SH-SY5Y (cell line): ENCODE measurements at regions not wholly inside any gene's neighbourhood (a gene's known extent, or its start where the extent isn't known, plus 50 kb on each side); places are given as distances from the start of the nearest gene placed in this dataset.

ENCODE experiments used
- GATA2 ChIP-seq: IDR thresholded peaks from 2 replicates; pipeline ENCODE4 v1.6.1; 2011; ENCODE audit warnings: mild to moderate bottlenecking, low read depth, low read length
- GATA3 ChIP-seq: IDR thresholded peaks from 2 replicates; pipeline ENCODE4 v1.6.1; 2011; ENCODE audit warnings: low read depth, mild to moderate bottlenecking, low read length, moderate library complexity

DNA sequence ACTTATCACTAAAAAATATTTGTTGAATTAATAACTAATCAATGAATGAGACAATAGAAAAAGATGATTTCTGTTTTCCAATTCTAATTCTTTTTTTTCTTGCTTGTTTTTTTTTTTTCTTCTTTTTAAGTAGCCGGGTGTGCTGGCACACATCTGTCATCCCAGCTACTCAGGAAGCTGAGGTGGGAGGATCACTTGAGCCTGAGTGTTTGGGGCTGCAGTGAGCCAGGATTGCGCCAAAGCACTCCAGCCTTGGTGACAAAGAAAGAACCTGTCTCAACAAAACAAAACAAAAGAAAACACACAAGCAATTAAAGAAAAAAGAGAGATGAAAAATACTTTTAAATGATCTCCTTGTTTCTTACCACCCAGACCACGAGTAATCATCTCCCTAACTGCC, 1109.3 kb downstream of the REEP3 start:
- TF ChIP-seq GATA3 = no peak
- no peak for TF ChIP-seq GATA2

DNA sequence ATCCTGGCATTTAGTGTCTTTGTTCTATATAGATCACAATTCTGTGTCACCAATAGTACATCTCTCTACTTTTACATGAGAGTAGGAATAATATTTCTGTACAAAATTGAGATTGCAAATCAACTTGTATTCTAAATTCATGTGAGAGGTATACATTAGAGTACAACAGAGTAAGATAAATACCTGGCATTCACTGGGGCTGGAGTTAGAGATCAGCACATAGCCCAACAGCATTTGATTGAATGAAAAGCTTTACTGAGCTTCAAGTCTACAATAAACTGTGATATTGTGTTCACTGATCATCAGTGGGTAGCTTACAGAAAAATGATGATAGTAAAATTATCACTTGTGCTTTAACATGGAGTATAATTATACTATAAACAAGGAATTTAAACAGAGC, 1114.7 kb downstream of the REEP3 start:
- TF ChIP-seq GATA3 = no peak
- no peak for TF ChIP-seq GATA2

DNA sequence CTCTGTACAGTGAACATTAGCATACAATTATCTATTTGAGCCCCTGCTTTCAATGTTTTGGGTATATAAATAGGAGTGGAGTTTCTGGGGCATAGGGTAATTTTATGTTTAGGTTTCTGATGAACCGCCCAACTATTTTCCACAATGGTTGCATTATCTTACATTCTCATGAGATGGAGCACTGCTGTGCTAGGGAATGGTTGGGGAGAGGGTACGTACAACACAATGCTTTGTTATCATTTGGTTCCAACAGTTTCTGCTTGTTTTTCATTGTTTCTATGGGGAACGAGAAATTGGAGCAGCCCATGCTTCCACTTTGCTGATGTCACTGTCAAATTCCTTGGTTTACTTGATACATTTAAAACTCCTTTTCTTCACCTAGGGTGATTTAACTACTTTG, 1115.3 kb downstream of the REEP3 start:
- TF ChIP-seq GATA3 (no peak), GATA2 (no peak)

DNA sequence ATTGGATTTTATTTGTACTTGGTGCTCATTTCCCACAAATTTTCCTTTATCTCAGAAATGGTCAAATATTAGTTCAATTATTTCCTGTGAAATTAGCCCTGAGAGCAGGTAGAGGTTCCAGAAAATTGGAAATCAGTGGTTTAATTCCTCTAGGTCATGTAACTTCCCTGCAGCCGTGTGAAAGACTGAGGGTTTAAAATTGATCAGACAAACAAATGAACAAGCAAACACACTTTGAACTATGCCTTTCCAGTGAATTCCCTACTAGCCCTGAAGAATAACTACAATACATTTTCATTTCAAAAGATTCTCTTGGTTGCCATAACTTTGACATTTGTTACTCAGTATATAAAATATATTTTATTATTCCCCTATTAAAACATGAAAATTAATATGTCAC, 1116.7 kb downstream of the REEP3 start:
- TF ChIP-seq GATA2 (no peak), GATA3 (no peak)

DNA sequence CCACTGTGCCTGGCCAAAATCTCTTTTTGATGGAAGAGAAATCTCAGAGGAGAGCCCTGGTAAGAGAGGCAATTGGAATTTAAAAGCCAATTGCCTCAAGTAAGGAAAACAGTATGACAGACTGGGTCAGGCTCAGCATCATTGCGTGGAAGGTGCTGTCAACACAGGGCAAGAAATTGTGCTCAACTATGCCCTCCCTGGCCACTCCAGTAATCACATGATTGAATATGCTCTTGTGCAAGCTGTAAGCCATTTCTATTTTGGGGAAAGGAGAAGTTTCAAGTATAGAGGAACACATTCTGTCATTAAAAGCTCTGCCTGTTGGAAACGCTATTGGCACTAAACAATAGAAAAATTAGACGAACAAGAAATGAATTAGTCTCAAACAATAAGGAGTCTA, 1127.7 kb downstream of the REEP3 start:
- TF ChIP-seq GATA2 (no peak), GATA3 (no peak)

DNA sequence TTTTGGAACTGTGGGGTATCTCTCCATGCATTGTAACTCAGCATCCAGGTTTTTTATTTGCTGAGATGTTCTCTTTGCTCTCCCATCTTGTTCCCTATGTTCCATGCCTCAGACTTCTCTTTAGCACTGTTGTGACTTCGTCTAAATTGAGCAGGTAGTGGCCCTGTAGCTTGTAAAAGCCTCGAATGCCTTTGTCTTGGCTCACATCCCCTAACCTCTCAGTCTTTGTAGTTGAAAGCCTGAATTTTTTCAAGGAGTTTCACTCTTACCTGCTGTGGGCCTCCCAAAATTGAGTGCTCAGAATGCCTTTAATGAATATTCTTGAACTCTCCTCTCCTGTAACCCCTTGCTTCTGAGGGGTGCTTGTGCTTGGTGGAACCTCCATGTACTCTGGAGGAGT, 1137.3 kb downstream of the REEP3 start:
- TF ChIP-seq GATA2 (no peak), GATA3 (no peak)

DNA sequence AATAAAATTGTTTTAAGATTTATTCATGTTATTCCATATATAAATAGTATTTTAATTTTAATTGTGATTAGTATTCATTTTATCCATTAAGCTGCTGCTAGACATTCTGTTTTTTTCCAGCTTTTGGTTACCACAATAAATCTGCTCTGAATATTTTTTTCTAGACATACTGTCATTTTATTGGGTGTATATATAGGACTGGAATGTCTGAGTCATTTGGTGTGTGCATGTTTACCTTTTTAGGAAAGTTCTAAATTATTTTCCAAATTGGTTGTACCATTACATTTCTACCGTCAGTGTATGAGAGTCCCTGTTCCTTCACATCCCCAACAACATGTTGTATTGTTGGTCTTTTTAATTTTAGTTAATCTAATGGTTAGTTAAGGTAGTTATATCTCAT, 1138.1 kb downstream of the REEP3 start:
- no peak for TF ChIP-seq GATA2

DNA sequence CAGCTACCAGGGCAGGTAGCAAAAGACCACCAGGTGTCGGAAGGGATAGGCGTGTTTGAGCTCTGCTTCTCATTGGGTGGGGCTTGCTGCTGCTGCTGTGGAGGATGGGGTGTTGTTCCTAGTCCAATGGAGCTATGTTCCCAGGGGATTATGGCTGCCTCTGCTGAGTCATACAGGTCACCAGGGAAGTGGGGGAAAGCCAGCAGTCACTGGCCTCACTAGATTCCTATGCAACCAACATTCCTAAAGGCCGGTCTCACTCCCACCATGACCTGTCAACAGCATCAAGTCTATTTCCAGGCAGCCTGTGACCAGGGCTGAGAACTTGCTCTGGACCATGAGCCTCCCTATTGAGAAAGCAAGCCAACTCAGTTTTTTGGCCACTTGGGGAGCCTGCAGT, 1160.8 kb downstream of the REEP3 start:
- no peak for TF ChIP-seq GATA3
- no peak for TF ChIP-seq GATA2

DNA sequence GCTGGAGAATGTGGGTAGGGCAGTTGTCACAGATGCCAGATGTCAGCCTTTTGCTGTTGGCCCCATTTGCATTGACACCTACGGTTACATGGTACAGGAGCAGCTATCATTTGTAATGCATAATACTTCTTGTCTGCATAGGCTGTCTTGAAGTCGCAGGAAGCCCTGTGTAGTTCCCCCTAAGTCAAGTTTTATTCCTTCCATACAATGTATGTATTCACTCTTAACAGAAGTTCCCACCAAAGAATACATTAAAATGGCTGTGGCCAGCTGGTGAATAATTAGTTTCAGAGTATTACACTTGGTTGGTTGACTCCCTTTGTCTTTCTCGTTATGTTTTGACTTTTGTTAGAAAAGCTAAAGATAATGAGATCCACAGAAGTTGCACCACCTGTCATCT, 1169.0 kb downstream of the REEP3 start:
- TF ChIP-seq GATA2 (no peak), GATA3 (no peak)

DNA sequence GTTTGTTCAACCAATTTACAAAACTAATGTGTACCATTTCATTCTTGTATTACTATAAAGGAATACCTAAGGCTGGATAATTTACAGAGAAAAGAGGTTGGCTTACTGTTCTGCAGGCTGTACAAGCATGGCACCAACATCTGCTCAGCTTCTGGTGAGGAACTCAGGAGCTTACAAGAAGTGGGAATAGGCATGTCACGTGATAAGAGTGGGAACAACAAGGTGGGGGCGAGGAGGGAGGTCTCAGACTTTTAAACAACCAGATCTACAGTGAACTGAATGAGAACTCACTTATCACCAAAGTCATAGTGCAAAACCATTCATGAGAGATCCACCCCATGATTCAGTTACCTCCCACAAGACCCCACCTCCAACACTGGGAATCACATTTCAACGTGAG, 1178.0 kb downstream of the REEP3 start:
- no peak for TF ChIP-seq GATA3
- TF ChIP-seq GATA2 = no peak

DNA sequence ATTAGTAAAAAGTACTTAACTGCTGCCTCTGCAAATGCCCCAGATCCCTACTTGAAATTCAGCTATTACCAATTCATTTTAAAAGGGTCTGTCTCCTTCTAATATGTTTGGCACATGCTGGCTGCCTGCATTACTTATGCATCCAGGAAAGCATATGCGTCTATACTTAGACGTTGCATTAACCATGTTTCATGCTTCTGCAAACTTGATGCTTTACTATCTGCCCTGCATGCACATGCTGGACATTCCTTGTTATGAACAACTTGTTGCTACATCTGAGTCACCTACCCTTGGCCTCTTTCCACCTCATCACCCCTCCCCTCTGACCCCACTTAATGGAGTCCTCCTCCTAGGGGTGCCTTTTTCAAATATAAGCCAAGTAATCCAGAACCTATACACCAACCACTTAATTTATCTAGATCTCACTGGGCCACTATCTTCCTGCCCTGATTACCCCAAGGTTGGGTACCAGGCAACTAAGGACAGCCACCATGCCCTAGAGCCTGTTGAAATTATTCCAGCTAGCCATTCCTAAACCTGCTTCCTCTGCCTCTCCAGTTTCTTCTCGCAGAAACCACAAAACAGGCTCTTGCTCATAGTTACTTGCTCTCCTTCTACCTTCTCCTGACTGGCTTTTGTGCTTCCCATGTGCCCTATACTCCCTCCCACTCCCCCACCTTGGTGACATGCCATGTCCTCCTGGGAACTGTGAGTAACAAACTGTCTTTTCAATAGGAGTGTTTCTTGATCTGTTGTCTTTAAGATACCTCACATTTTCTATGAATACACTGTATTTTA, 1187.9 kb downstream of the REEP3 start:
- TF ChIP-seq GATA3 = no peak
- TF ChIP-seq GATA2 = no peak

DNA sequence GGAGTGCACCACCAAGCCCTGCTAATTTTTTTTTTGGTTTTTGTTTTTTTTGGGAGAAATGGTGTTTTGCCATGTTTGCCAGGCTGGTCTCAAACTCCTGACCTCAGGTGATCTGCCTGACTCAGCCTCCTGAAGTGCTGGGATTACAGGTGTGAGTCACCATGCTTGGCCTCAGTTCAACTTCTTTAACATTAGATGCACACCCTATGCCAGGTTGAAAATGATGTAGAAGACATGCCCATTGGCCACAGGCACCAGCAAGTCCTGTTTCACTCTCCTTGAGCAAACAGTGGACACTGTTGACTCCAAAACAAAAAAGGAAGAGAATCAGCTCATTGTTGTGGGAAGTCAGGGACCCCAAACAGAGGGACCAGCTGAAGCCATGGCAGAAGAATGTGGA, 1205.3 kb downstream of the REEP3 start:
- TF ChIP-seq GATA3 (no peak), GATA2 (no peak)

DNA sequence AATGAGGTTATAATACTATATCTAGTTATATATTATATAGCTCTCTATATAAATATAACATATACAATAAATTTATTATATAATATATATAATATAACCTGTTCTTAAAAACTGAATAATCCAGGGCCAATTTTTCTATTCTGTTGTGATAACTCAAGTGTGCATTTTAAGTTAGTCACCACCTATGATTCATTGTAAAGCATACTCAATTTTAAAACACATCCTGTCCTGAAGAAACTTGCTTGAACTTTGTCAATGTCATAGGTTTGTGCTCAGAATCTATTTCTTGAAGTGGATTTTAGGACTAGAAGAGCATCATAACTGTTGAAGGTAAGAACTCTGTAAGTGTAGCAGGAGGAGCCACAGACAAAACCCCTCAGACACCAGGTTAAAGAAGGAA, 1209.8 kb downstream of the REEP3 start:
- TF ChIP-seq GATA3 (no peak), GATA2 (no peak)

DNA sequence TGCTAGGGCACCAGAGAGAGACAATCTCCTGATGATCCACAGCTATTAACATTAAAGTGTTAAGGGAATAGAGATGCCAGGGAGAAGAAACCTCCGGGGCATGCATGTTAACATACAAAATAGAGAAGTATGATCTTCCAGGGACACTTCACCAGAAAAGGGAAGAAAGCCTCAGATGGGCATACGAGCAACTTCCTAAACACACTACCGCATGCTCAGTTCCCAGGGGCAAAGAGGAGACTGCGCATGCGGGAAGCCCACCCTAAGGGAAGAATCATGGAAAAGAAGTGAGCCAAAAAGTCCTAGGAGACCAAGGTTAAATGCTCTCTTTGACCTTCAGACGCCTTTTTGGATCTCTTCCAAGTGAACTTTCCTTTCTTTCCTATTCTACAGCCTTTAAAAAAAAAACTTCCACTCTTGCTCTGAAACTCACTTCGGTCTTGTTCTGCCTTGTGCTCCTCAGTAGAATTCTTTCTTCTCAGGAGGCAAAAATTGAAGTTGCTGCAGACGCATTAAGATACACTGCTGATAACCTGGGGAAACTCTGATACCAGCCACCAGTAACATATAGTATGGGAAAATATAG, 1211.3 kb downstream of the REEP3 start:
- TF ChIP-seq GATA3 (no peak), GATA2 (no peak)

DNA sequence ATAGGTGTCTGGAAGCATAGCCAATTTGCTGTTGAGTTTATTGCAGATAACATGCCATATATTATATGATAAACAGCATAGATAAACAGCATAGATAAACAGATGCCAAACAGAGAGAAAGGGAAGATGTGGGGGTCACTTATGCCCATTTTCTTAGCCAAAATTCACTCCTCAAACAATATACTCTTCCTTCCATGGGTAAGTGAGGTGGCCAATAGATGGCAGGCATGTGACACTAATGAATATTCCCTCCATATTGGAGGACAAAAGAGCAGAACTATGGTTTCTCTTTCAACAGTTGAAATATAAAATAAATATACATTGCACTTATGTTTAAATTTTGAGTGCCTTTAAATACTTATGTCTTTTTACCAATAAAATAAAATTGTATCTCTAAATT, 1212.8 kb downstream of the REEP3 start:
- TF ChIP-seq GATA2 (no peak), GATA3 (no peak)
